ENCODE measurements at regions not wholly inside any gene's neighbourhood (a gene's known extent, or its start where the extent isn't known, plus 50 kb on each side); places are given as distances from the start of the nearest gene placed in this dataset.

GRCh38 chr14:51307551-51307950 lies 67.5 kb downstream of the TMX1 start:
- DNase-seq = no peak
- intact Hi-C loops (cut with DNase I) = no loop called here

- no peak for DNase-seq
- intact Hi-C loops (cut with DNase I) = no loop called here
These were observed 68.8 kb downstream of the TMX1 start for GRCh38 chr14:51308866-51309265.

GRCh38 chr14:51310505-51310944 lies 70.5 kb downstream of the TMX1 start:
- peak in 8 of 42 donors; percentile 14 to 66 (median 27) for DNase-seq
- intact Hi-C loops (cut with DNase I) = no loop called here

- no peak for DNase-seq
- intact Hi-C loops (cut with DNase I) = no loop called here
These were observed 74.4 kb downstream of the TMX1 start for GRCh38 chr14:51314321-51315015.

GRCh38 chr14:51317373-51317772 lies 77.3 kb downstream of the TMX1 start:
- intact Hi-C loops (cut with DNase I) = no loop called here
- DNase-seq = no peak

- intact Hi-C loops (cut with DNase I) = no loop called here
- no peak for DNase-seq
These were observed 79.0 kb downstream of the TMX1 start for GRCh38 chr14:51318813-51319597.

- intact Hi-C loops (cut with DNase I) = no loop called here
- no peak for DNase-seq
These were observed 81.0 kb downstream of the TMX1 start for GRCh38 chr14:51321036-51321435.

- intact Hi-C loops (cut with DNase I) = no loop called here
- DNase-seq = no peak
These were observed 83.4 kb downstream of the TMX1 start for GRCh38 chr14:51323492-51323891.

- intact Hi-C loops (cut with DNase I) = no loop called here
- DNase-seq = no peak
These were observed 87.3 kb downstream of the TMX1 start for GRCh38 chr14:51327376-51327775.

GRCh38 chr14:51328064-51328771 lies 88.2 kb downstream of the TMX1 start:
- peak in 9 of 42 donors; percentile 1 to 48 (median 10) for DNase-seq
- intact Hi-C loops (cut with DNase I) = no loop called here

GRCh38 chr14:51328772-51329353 lies 88.8 kb downstream of the TMX1 start:
- no peak for DNase-seq
- intact Hi-C loops (cut with DNase I) = no loop called here

GRCh38 chr14:51331486-51332367 lies 91.7 kb downstream of the TMX1 start:
- intact Hi-C loops (cut with DNase I) = no loop called here
- no peak for DNase-seq

- DNase-seq = no peak
- intact Hi-C loops (cut with DNase I) = no loop called here
These were observed 93.3 kb downstream of the TMX1 start for GRCh38 chr14:51333299-51333698.

GRCh38 chr14:51333901-51334521 lies 94.0 kb downstream of the TMX1 start:
- DNase-seq = no peak
- intact Hi-C loops (cut with DNase I) = no loop called here

- intact Hi-C loops (cut with DNase I) = no loop called here
- no peak for DNase-seq
These were observed 94.5 kb downstream of the TMX1 start for GRCh38 chr14:51334566-51334965.

GRCh38 chr14:51335531-51335930 lies 95.5 kb downstream of the TMX1 start:
- no peak for DNase-seq
- intact Hi-C loops (cut with DNase I) = no loop called here

GRCh38 chr14:51335961-51336723 lies 96.1 kb downstream of the TMX1 start:
- intact Hi-C loops (cut with DNase I) = no loop called here
- DNase-seq = no peak

- intact Hi-C loops (cut with DNase I) = no loop called here
These were observed 96.7 kb downstream of the TMX1 start for GRCh38 chr14:51336734-51337133.

More at GRCh38 chr14:51336734-51337133, 96.7 kb downstream of the TMX1 start:
- no peak for DNase-seq
